IPS-15b (cell line): ENCODE measurements at regions not wholly inside any gene's neighbourhood (a gene's known extent, or its start where the extent isn't known, plus 50 kb on each side); places are given as distances from the start of the nearest gene placed in this dataset.
A peak's percentile ranks its signal among the peaks of the same experiment; 100 is the strongest.

ENCODE experiments used
- H3K27me3 ChIP-seq: one replicate; pipeline ENCODE4 v1.6.1; 2013; ENCODE audit warnings: low read length; ENCODE audit not compliant: control insufficient read depth, insufficient read depth
- H3K36me3 ChIP-seq: one replicate; pipeline ENCODE4 v1.6.1; 2013; ENCODE audit warnings: low read length; ENCODE audit not compliant: control insufficient read depth, insufficient read depth
- H3K4me1 ChIP-seq: one replicate; pipeline ENCODE4 v1.6.1; 2013; ENCODE audit warnings: mild to moderate bottlenecking, low read length; ENCODE audit not compliant: control insufficient read depth, insufficient read depth
- H3K4me3 ChIP-seq: one replicate; pipeline ENCODE4 v1.5.1; 2013; ENCODE audit warnings: low read depth, low read length
- H3K9ac ChIP-seq: one replicate; pipeline ENCODE4 v1.6.1; 2013; ENCODE audit warnings: low read depth, mild to moderate bottlenecking, low read length
- H3K9me3 ChIP-seq: one replicate; pipeline ENCODE4 v1.6.1; 2013; ENCODE audit warnings: mild to moderate bottlenecking, low read length; ENCODE audit not compliant: control insufficient read depth, insufficient read depth

GRCh38 chr6:138580801-138581200, 81.5 kb upstream of the NHSL1 start:
- no peaks in the 10 kb centered on the region for H3K27me3 ChIP-seq
- H3K4me3 ChIP-seq, result no peak overlapping the region
- no peaks in the 10 kb centered on the region for H3K9me3 ChIP-seq
- no peaks in the 10 kb centered on the region for H3K36me3 ChIP-seq
- peaks cover 15% of the 10 kb centered on the region for H3K4me1 ChIP-seq
- no peak overlapping the region for H3K9ac ChIP-seq

GRCh38 chr6:138582573-138582972, 83.3 kb upstream of the NHSL1 start:
- no peak overlapping the region for H3K9ac ChIP-seq
- H3K4me1 ChIP-seq, result peaks cover 7% of the 10 kb centered on the region
- H3K9me3 ChIP-seq, result no peaks in the 10 kb centered on the region
- H3K36me3 ChIP-seq, result no peaks in the 10 kb centered on the region
- H3K27me3 ChIP-seq, result no peaks in the 10 kb centered on the region
- H3K4me3 ChIP-seq, result no peak overlapping the region

- no peak overlapping the region for H3K9ac ChIP-seq
- H3K27me3 ChIP-seq, result no peaks in the 10 kb centered on the region
Measured at GRCh38 chr6:138586638-138587037, 87.3 kb upstream of the NHSL1 start.

GRCh38 chr6:138588805-138589434, 89.6 kb upstream of the NHSL1 start:
- Histone ChIP-seq H3K4me3 (no peak overlapping the region), H3K36me3 (no peaks in the 10 kb centered on the region), H3K27me3 (no peaks in the 10 kb centered on the region)

More at GRCh38 chr6:138586638-138587037, 87.3 kb upstream of the NHSL1 start:
- Histone ChIP-seq H3K9me3 (no peaks in the 10 kb centered on the region), H3K4me3 (no peak overlapping the region), H3K4me1 (peaks cover 4% of the 10 kb centered on the region), H3K36me3 (no peaks in the 10 kb centered on the region)

GRCh38 chr6:138590796-138591709, 91.8 kb upstream of the NHSL1 start:
- H3K36me3 ChIP-seq, result no peaks in the 10 kb centered on the region
- peaks cover 39% of the 10 kb centered on the region for H3K4me1 ChIP-seq
- no peaks in the 10 kb centered on the region for H3K27me3 ChIP-seq
- H3K9me3 ChIP-seq, result no peaks in the 10 kb centered on the region
- H3K4me3 ChIP-seq, result no peak overlapping the region
- no peak overlapping the region for H3K9ac ChIP-seq

More at GRCh38 chr6:138588805-138589434, 89.6 kb upstream of the NHSL1 start:
- peaks cover 24% of the 10 kb centered on the region for H3K4me1 ChIP-seq
- no peak overlapping the region for H3K9ac ChIP-seq
- no peaks in the 10 kb centered on the region for H3K9me3 ChIP-seq

- Histone ChIP-seq H3K4me1 (peaks cover 44% of the 10 kb centered on the region), H3K4me3 (no peak overlapping the region), H3K9ac (no peak overlapping the region), H3K9me3 (no peaks in the 10 kb centered on the region), H3K27me3 (no peaks in the 10 kb centered on the region), H3K36me3 (no peaks in the 10 kb centered on the region)
Measured at GRCh38 chr6:138592749-138593123, 93.4 kb upstream of the NHSL1 start.

GRCh38 chr6:138593124-138593877, 94.0 kb upstream of the NHSL1 start:
- H3K4me1 ChIP-seq, result peaks cover 44% of the 10 kb centered on the region
- no peak overlapping the region for H3K9ac ChIP-seq
- H3K4me3 ChIP-seq, result peak overlapping the region; percentile 14

GRCh38 chr6:138593909-138594757, 94.8 kb upstream of the NHSL1 start:
- Histone ChIP-seq H3K27me3 (no peaks in the 10 kb centered on the region), H3K4me1 (peaks cover 44% of the 10 kb centered on the region), H3K36me3 (no peaks in the 10 kb centered on the region), H3K9ac (no peak overlapping the region), H3K4me3 (peak overlapping the region; percentile 14), H3K9me3 (no peaks in the 10 kb centered on the region)

More at GRCh38 chr6:138593124-138593877, 94.0 kb upstream of the NHSL1 start:
- Histone ChIP-seq H3K36me3 (no peaks in the 10 kb centered on the region), H3K9me3 (no peaks in the 10 kb centered on the region), H3K27me3 (no peaks in the 10 kb centered on the region)

GRCh38 chr6:138594758-138595140, 95.5 kb upstream of the NHSL1 start:
- Histone ChIP-seq H3K4me1 (peaks cover 44% of the 10 kb centered on the region), H3K4me3 (no peak overlapping the region), H3K27me3 (no peaks in the 10 kb centered on the region), H3K36me3 (no peaks in the 10 kb centered on the region), H3K9ac (no peak overlapping the region), H3K9me3 (no peaks in the 10 kb centered on the region)

GRCh38 chr6:138596126-138596525, 96.8 kb upstream of the NHSL1 start:
- Histone ChIP-seq H3K36me3 (no peaks in the 10 kb centered on the region), H3K9ac (no peak overlapping the region), H3K4me3 (no peak overlapping the region), H3K27me3 (no peaks in the 10 kb centered on the region), H3K9me3 (no peaks in the 10 kb centered on the region), H3K4me1 (peaks cover 41% of the 10 kb centered on the region)

- no peak overlapping the region for H3K9ac ChIP-seq
- H3K4me3 ChIP-seq, result no peak overlapping the region
- H3K36me3 ChIP-seq, result no peaks in the 10 kb centered on the region
- no peaks in the 10 kb centered on the region for H3K9me3 ChIP-seq
- H3K27me3 ChIP-seq, result no peaks in the 10 kb centered on the region
- peaks cover 40% of the 10 kb centered on the region for H3K4me1 ChIP-seq
Measured at GRCh38 chr6:138596591-138596990, 97.3 kb upstream of the NHSL1 start.
